Loucy (cell line): ENCODE measurements at regions not wholly inside any gene's neighbourhood (a gene's known extent, or its start where the extent isn't known, plus 50 kb on each side); places are given as distances from the start of the nearest gene placed in this dataset.

Source experiments
- H2AFZ ChIP-seq: fragments of 200-600 bp; sonication (generic); 2 replicates; pipeline ENCODE4 v1.6.0; 2016; ENCODE audit warnings: antibody characterized with exemption, mild to moderate bottlenecking, low read length, moderate library complexity
- H3F3A ChIP-seq: fragments of 200-600 bp; 2 replicates; pipeline ENCODE4 v1.6.0; 2016; ENCODE audit warnings: antibody characterized with exemption, low read depth, mild to moderate bottlenecking
- H3K27me3 ChIP-seq: fragments of 200-600 bp; sonication (generic); 2 replicates; pipeline ENCODE4 v1.6.1; 2014; ENCODE audit warnings: low read length, mild to moderate bottlenecking; ENCODE audit not compliant: insufficient read depth, poor library complexity, severe bottlenecking
- H3K36me3 ChIP-seq: fragments of 200-600 bp; sonication (generic); 2 replicates; pipeline ENCODE4 v1.6.1; 2016; ENCODE audit warnings: low read length; ENCODE audit not compliant: insufficient read depth
- H3K4me1 ChIP-seq: fragments of 200-600 bp; sonication (generic); 2 replicates; pipeline ENCODE4 v1.5.1; 2014; ENCODE audit warnings: low read length, mild to moderate bottlenecking; ENCODE audit not compliant: insufficient read depth, poor library complexity, severe bottlenecking
- H3K4me2 ChIP-seq: fragments of 200-600 bp; sonication (generic); 2 replicates; pipeline ENCODE4 v1.6.0; 2014; ENCODE audit warnings: antibody characterized with exemption, low read length, low read depth, mild to moderate bottlenecking; ENCODE audit not compliant: poor library complexity, severe bottlenecking
- H3K4me3 ChIP-seq: fragments of 200-600 bp; sonication (generic); 2 replicates; pipeline ENCODE4 v1.5.1; 2014; ENCODE audit warnings: low read length, mild to moderate bottlenecking, mixed read lengths; ENCODE audit not compliant: poor library complexity, severe bottlenecking
- H3K79me2 ChIP-seq: fragments of 200-600 bp; sonication (generic); 2 replicates; pipeline ENCODE4 v1.6.1; 2014; ENCODE audit warnings: low read length; ENCODE audit not compliant: insufficient read depth
- H3K9ac ChIP-seq: fragments of 200-600 bp; sonication (generic); 2 replicates; pipeline ENCODE4 v1.6.0; 2014; ENCODE audit warnings: mild to moderate bottlenecking, low read depth, low read length, moderate library complexity; ENCODE audit not compliant: poor library complexity, severe bottlenecking
- H3K9me2 ChIP-seq: fragments of 200-600 bp; sonication (generic); replicated peaks from 2 replicates; pipeline ENCODE4 v1.6.1; 2016; ENCODE audit warnings: low read depth, low read length, mixed read lengths
- H3K9me3 ChIP-seq: fragments of 200-600 bp; sonication (generic); 2 replicates; pipeline ENCODE4 v1.6.1; 2014; ENCODE audit warnings: mild to moderate bottlenecking, antibody characterized with exemption, low read length, low read depth; ENCODE audit not compliant: insufficient read depth
- H4K20me1 ChIP-seq: fragments of 200-600 bp; sonication (generic); 2 replicates; pipeline ENCODE4 v1.6.0; 2014; ENCODE audit warnings: antibody characterized with exemption, low read length, mild to moderate bottlenecking; ENCODE audit not compliant: insufficient read depth, poor library complexity, severe bottlenecking
- EZH2phosphoT487 ChIP-seq: fragments of 200-600 bp; IDR thresholded peaks from 2 replicates; pipeline ENCODE4 v1.6.1; 2018; ENCODE audit warnings: antibody characterized with exemption, mild to moderate bottlenecking, moderate library complexity, borderline replicate concordance
- TF ChIP-seq, protein P1 (sequence below): fragments of 200-600 bp; sonication (generic); conservative IDR thresholded peaks from 2 replicates; pipeline ENCODE4 v1.5.1; 2014; ENCODE audit warnings: mild to moderate bottlenecking, antibody characterized with exemption, low read length

DNA sequence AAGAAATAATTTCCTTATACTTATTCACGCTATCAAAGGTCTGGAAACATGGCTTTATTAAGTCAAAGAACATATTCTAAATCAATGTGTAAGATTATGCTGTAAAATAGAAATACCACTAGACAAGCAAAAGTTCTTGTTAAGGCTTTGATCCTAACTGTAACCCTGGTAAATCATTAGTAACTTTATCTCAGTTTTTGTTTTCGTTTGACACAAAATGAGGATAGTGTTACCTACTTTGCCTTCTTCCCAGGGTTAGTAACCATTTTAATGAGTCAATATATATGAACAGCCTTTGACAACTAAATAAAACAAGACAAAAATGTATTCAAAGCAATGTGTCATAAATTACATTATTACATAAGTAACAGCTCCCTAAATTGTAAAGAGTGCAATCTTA is 1336.3 kb downstream of the FAM181B start:
- no peak overlapping the region for H3K4me2 ChIP-seq
- TF ChIP-seq, protein P1, sequence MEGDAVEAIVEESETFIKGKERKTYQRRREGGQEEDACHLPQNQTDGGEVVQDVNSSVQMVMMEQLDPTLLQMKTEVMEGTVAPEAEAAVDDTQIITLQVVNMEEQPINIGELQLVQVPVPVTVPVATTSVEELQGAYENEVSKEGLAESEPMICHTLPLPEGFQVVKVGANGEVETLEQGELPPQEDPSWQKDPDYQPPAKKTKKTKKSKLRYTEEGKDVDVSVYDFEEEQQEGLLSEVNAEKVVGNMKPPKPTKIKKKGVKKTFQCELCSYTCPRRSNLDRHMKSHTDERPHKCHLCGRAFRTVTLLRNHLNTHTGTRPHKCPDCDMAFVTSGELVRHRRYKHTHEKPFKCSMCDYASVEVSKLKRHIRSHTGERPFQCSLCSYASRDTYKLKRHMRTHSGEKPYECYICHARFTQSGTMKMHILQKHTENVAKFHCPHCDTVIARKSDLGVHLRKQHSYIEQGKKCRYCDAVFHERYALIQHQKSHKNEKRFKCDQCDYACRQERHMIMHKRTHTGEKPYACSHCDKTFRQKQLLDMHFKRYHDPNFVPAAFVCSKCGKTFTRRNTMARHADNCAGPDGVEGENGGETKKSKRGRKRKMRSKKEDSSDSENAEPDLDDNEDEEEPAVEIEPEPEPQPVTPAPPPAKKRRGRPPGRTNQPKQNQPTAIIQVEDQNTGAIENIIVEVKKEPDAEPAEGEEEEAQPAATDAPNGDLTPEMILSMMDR: no peak
- no peak for TF ChIP-seq EZH2phosphoT487
- H3K9me2 ChIP-seq: no peaks in the 10 kb centered on the region

DNA sequence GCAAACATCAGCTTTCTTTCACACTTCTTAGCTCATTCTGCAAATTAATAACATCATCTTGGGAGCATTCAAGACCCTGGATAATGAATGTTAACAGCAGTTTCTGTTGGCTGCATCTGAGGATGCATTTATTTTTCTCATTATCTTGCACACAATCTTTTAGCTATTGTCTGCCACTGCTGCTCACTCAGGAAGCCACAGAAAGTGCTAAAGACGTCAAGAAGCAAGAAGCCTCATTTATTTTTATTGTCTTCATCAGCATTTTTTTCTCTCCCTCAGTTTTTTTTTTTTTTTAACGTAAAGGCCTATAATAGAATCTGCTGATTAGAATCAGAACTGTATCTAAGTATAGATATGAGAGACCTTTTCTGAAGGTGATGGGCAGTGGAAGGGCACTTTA is 1339.4 kb downstream of the FAM181B start:
- no peaks in the 10 kb centered on the region for H3K9me2 ChIP-seq
- no peaks in the 10 kb centered on the region for H3K79me2 ChIP-seq
- H3K9me3 ChIP-seq: no peaks in the 10 kb centered on the region
- no peak overlapping the region for H2AFZ ChIP-seq
- no peaks in the 10 kb centered on the region for H3K27me3 ChIP-seq
- TF ChIP-seq, protein P1: no peak
- TF ChIP-seq EZH2phosphoT487: no peak
- H3F3A ChIP-seq: no peaks in the 10 kb centered on the region
- no peaks in the 10 kb centered on the region for H4K20me1 ChIP-seq
- peaks cover 15% of the 10 kb centered on the region for H3K4me1 ChIP-seq
- peak overlapping the region; percentile 6 for H3K4me3 ChIP-seq
- H3K9ac ChIP-seq: no peak overlapping the region
- H3K4me2 ChIP-seq: peak overlapping the region; percentile 29
- no peaks in the 10 kb centered on the region for H3K36me3 ChIP-seq

More for the DNA sequence above, 1336.3 kb downstream of the FAM181B start:
- Histone ChIP-seq H4K20me1 (no peaks in the 10 kb centered on the region), H3K79me2 (no peaks in the 10 kb centered on the region), H3F3A (no peaks in the 10 kb centered on the region), H3K27me3 (no peaks in the 10 kb centered on the region), H3K36me3 (no peaks in the 10 kb centered on the region), H2AFZ (no peak overlapping the region), H3K4me3 (no peak overlapping the region), H3K9ac (no peak overlapping the region), H3K4me1 (peaks cover 15% of the 10 kb centered on the region), H3K9me3 (no peaks in the 10 kb centered on the region)

DNA sequence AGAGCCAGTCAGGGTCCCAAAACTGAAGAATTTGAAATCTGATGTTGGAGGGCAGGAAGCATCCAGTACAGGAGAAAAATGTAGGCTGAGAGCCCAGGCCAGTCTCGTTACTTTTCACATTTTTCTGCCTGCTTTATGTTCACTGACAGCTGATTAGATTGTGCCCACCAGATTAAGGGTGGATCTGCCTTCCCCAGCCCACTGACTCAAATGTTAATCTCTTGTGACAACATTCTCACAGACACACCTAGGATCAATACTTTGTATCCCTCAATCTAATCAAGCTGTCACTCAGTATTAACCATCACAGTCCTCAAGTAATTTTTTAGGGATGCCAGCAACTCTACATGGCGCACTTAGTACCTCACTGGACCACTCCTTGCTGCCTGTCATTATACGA is 1345.3 kb downstream of the FAM181B start:
- H2AFZ ChIP-seq: no peak overlapping the region
- H3K9me2 ChIP-seq: no peaks in the 10 kb centered on the region
- H3K4me3 ChIP-seq: no peak overlapping the region
- H4K20me1 ChIP-seq: no peaks in the 10 kb centered on the region
- no peaks in the 10 kb centered on the region for H3K79me2 ChIP-seq
- H3K36me3 ChIP-seq: no peaks in the 10 kb centered on the region
- no peak overlapping the region for H3K9ac ChIP-seq
- no peak for TF ChIP-seq EZH2phosphoT487
- TF ChIP-seq, protein P1: no peak
- H3F3A ChIP-seq: no peaks in the 10 kb centered on the region
- no peaks in the 10 kb centered on the region for H3K9me3 ChIP-seq
- peaks cover under 1% of the 10 kb centered on the region for H3K4me1 ChIP-seq
- H3K4me2 ChIP-seq: no peak overlapping the region
- no peaks in the 10 kb centered on the region for H3K27me3 ChIP-seq
